HCT116 (cell line): ENCODE measurements at regions not wholly inside any gene's neighbourhood (a gene's known extent, or its start where the extent isn't known, plus 50 kb on each side); places are given as distances from the start of the nearest gene placed in this dataset.

ENCODE experiments used
- ATAC-seq: fragments of 200-7000 bp; cut with Tn5 transposase; 2 replicates; pipeline ENCODE4 v1.9.1; 2020; ENCODE audit warnings: mild to moderate bottlenecking, moderate library complexity
- BruUV-seq: library from RNA; stranded (reverse); fragments of 400-500 nt; replicated peaks from 2 replicates; lab custom pipeline; 2021; lab: Mats Ljungman, UMichigan
- CTCF ChIA-PET: fragments of 300-600 bp; sonication (Branson Sonifier 250); formaldehyde crosslinking; loops from one replicate; lab custom pipeline; 2021; ENCODE audit warnings: antibody characterized with exemption; lab: Charles Lee
- POLR2A ChIA-PET: fragments of 300-600, 350-600 bp; sonication (Branson Sonifier 250); formaldehyde crosslinking; loops from one replicate; lab custom pipeline; 2021; ENCODE audit warnings: antibody characterized with exemption; lab: Charles Lee
- RAD21 ChIA-PET, 2 experiments: fragments of 300-600 bp; sonication (Branson Sonifier 250); formaldehyde crosslinking; loops; one replicate each; lab custom pipeline; 2023; ENCODE audit warnings: low total read pairs in 2 of 2; ENCODE audit not compliant: uncharacterized antibody in 2 of 2, unreplicated experiment in 2 of 2, low non-redundant PET in 1 of 2; lab: Charles Lee
- DNase-seq: peaks from one replicate; pipeline ENCODE4 v3.0.0-alpha.2; 2010; ENCODE audit warnings: low read depth, low spot score
- H2AFZ ChIP-seq: fragments of 200-600 bp; shearing (Covaris generic), sonication (generic); 2 replicates; pipeline ENCODE4 v1.6.1; 2017; ENCODE audit warnings: low read depth, mixed run types, mixed read lengths, antibody characterized with exemption, low read length; ENCODE audit not compliant: poor library complexity, severe bottlenecking
- H3K27ac ChIP-seq: 2 replicates; pipeline ENCODE4 v1.5.1; 2012; ENCODE audit warnings: low read depth, low read length
- H3K27me3 ChIP-seq: fragments of 200-600 bp; sonication (generic); 2 replicates; pipeline ENCODE4 v1.6.1; 2016; ENCODE audit warnings: mixed run types, low read length, mixed read lengths; ENCODE audit not compliant: insufficient read depth
- H3K36me3 ChIP-seq, 2 experiments: fragments of 200-500 bp in 1 of 2; fragments of 200-600 bp in 1 of 2; sonication (Bioruptor generic) in 1 of 2; sonication (generic) in 1 of 2; 2 replicates each; pipeline versions ENCODE4 v1.5.1 to v1.6.1; 2014 to 2016; ENCODE audit warnings: low read length in 2 of 2, inconsistent platforms in 1 of 2, mixed read lengths in 1 of 2, mixed run types in 1 of 2; ENCODE audit not compliant: insufficient read depth in 2 of 2, control insufficient read depth in 1 of 2
- H3K4me1 ChIP-seq, 2 experiments: fragments of 200-600 bp in 1 of 2; sonication (generic) in 1 of 2; 2 replicates each; pipeline versions ENCODE4 v1.5.1 to v1.6.1; 2012 to 2017; ENCODE audit warnings: low read length in 2 of 2, inconsistent platforms in 1 of 2, mild to moderate bottlenecking in 1 of 2, mixed read lengths in 1 of 2, mixed run types in 1 of 2, moderate library complexity in 1 of 2; ENCODE audit not compliant: insufficient read depth in 2 of 2, control insufficient read depth in 1 of 2
- H3K4me2 ChIP-seq: fragments of 200-600 bp; sonication (generic); 2 replicates; pipeline ENCODE4 v1.6.1; 2017; ENCODE audit warnings: mixed run types, low read length, mixed read lengths
- H3K4me3 ChIP-seq, 2 experiments: fragments of 200-600 bp in 1 of 2; sonication (generic) in 1 of 2; replicated peaks in 1 of 2; 2 replicates each; pipeline ENCODE4 v1.5.1; 2011 to 2016; ENCODE audit warnings: low read length in 2 of 2, control low read depth in 1 of 2, low read depth in 1 of 2, mild to moderate bottlenecking in 1 of 2, mixed read lengths in 1 of 2, mixed run types in 1 of 2
- H3K79me2 ChIP-seq: fragments of 200-600 bp; sonication (generic); 2 replicates; pipeline ENCODE4 v1.6.1; 2017; ENCODE audit warnings: mild to moderate bottlenecking, mixed run types, low read length, moderate library complexity, mixed read lengths; ENCODE audit not compliant: insufficient read depth
- H3K9ac ChIP-seq: fragments of 200-600 bp; sonication (generic); 2 replicates; pipeline ENCODE4 v1.6.1; 2016; ENCODE audit warnings: low read length, mixed read lengths
- H3K9me2 ChIP-seq: fragments of 200-600 bp; sonication (generic), shearing (Covaris generic); 2 replicates; pipeline ENCODE4 v1.6.1; 2017; ENCODE audit warnings: mixed run types, mild to moderate bottlenecking, moderate library complexity; ENCODE audit not compliant: insufficient read depth
- H3K9me3 ChIP-seq, 2 experiments: fragments of 200-500 bp in 1 of 2; fragments of 200-600 bp in 1 of 2; sonication (Bioruptor generic) in 1 of 2; sonication (generic) in 1 of 2; 2 replicates each; pipeline ENCODE4 v1.6.1; 2014 to 2017; ENCODE audit warnings: low read length in 2 of 2, mixed read lengths in 2 of 2, inconsistent platforms in 1 of 2, low read depth in 1 of 2, mild to moderate bottlenecking in 1 of 2, mixed run types in 1 of 2, moderate library complexity in 1 of 2; ENCODE audit not compliant: control insufficient read depth in 1 of 2, insufficient read depth in 1 of 2
- H4K20me1 ChIP-seq: fragments of 200-600 bp; sonication (generic), shearing (Covaris generic); 2 replicates; pipeline ENCODE4 v1.6.1; 2017; ENCODE audit warnings: mixed run types, mild to moderate bottlenecking, moderate library complexity; ENCODE audit not compliant: insufficient read depth
- CBX3 ChIP-seq: IDR thresholded peaks from 2 replicates; pipeline ENCODE4 v1.6.1; 2012; ENCODE audit warnings: low read depth
- CEBPB ChIP-seq: IDR thresholded peaks from 2 replicates; pipeline ENCODE4 v1.6.1; 2012; ENCODE audit warnings: low read depth
- EGR1 ChIP-seq: IDR thresholded peaks from 2 replicates; pipeline ENCODE4 v1.6.1; 2012; ENCODE audit warnings: low read depth
- EZH2 ChIP-seq: fragments of 200-600 bp; sonication (generic); IDR thresholded peaks from 2 replicates; pipeline ENCODE4 v1.6.1; 2017; ENCODE audit warnings: antibody characterized with exemption, mixed run types
- EZH2phosphoT487 ChIP-seq: fragments of 200-600 bp; IDR thresholded peaks from 2 replicates; pipeline ENCODE4 v1.6.1; 2018; ENCODE audit warnings: antibody characterized with exemption, borderline replicate concordance
- FOSL1 ChIP-seq: IDR thresholded peaks from 2 replicates; pipeline ENCODE4 v1.6.1; 2012; ENCODE audit warnings: low read depth
- JUND ChIP-seq: IDR thresholded peaks from 2 replicates; pipeline ENCODE4 v1.6.1; 2012
- POLR2A ChIP-seq: IDR thresholded peaks from 2 replicates; pipeline ENCODE4 v1.7.0; 2011; ENCODE audit warnings: borderline replicate concordance; ENCODE audit not compliant: insufficient read depth, insufficient read length; ENCODE audit errors: extremely low read depth
- POLR2AphosphoS5 ChIP-seq: IDR thresholded peaks from 2 replicates; pipeline ENCODE4 v1.6.1; 2011; ENCODE audit warnings: mild to moderate bottlenecking, low read depth, low read length, moderate library complexity
- RAD21 ChIP-seq: IDR thresholded peaks from 2 replicates; pipeline ENCODE4 v1.6.1; 2012; ENCODE audit warnings: low read depth, mild to moderate bottlenecking
- SIN3A ChIP-seq: IDR thresholded peaks from 2 replicates; pipeline ENCODE4 v1.6.1; 2012; ENCODE audit warnings: low read depth
- SP1 ChIP-seq: IDR thresholded peaks from 2 replicates; pipeline ENCODE4 v1.6.1; 2012; ENCODE audit warnings: low read depth
- SRF ChIP-seq: IDR thresholded peaks from 2 replicates; pipeline ENCODE4 v1.6.1; 2012; ENCODE audit warnings: low read depth
- TCF7L2 ChIP-seq: IDR thresholded peaks from 2 replicates; pipeline ENCODE4 v1.7.0; 2011; ENCODE audit warnings: borderline replicate concordance, inconsistent platforms; ENCODE audit not compliant: insufficient read depth, insufficient read length; ENCODE audit errors: extremely low read depth
- YY1 ChIP-seq: IDR thresholded peaks from 2 replicates; pipeline ENCODE4 v1.6.1; 2011; ENCODE audit warnings: low read length, low read depth, moderate library complexity, mild to moderate bottlenecking; ENCODE audit not compliant: insufficient replicate concordance; ENCODE audit errors: extremely low read depth
- intact Hi-C: fragments of 100-400 bp; cut with micrococcal nuclease; formaldehyde crosslinking; loops from 2 replicates; pipeline ENCODE4 v1.10.0; 2022
- TF ChIP-seq, protein P1 (sequence below): IDR thresholded peaks from 2 replicates; pipeline ENCODE4 v1.6.1; 2011; ENCODE audit warnings: mild to moderate bottlenecking, low read length, moderate library complexity; ENCODE audit not compliant: insufficient replicate concordance; ENCODE audit errors: extremely low read depth
- TF ChIP-seq, protein P2 (sequence below): IDR thresholded peaks from 2 replicates; pipeline ENCODE4 v1.6.1; 2012
- TF ChIP-seq, protein P3 (sequence below): IDR thresholded peaks from 2 replicates; pipeline ENCODE4 v1.6.1; 2012
- TF ChIP-seq, protein P4 (sequence below): IDR thresholded peaks from 2 replicates; pipeline ENCODE4 v1.6.1; 2012; ENCODE audit warnings: low read depth

DNA sequence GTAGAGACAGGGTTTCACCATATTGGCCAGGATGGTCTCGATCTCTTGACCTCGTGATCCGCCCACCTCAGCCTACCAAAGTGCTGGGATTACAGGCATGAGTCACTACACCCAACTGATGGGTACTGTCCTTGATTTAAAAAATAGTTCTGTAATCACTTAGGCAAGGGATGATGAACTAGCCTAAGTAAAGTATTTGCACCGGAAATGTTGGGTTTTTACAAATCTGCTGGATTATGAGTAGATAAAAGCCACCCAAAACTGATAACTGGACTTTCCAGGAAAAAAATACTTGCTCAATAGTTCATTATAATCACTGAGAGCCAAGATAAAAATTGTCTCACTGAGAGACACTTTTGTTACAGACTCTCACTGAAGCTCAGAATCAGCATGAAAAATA, 218.0 kb downstream of the WNT5A start:
- Histone ChIP-seq H3K27ac (no peak overlapping the region), H3K4me3 (no peak overlapping the region), H3K4me2 (no peak overlapping the region), H3K4me1 (no peaks in the 10 kb centered on the region), H4K20me1 (no peaks in the 10 kb centered on the region), H3K36me3 (no peaks in the 10 kb centered on the region), H3K9me2 (no peaks in the 10 kb centered on the region), H3K79me2 (no peaks in the 10 kb centered on the region), H3K27me3 (no peaks in the 10 kb centered on the region), H2AFZ (no peak overlapping the region), H3K9ac (no peak overlapping the region), H3K9me3 (peaks cover 0 to 8% of the 10 kb centered on the region in 2 experiments; a peak in 2 of 4 replicates)
- ATAC-seq (no peak), DNase-seq (no peak)
- POLR2A ChIA-PET: no interaction called here
- RAD21 ChIA-PET: no interaction called here
- TF ChIP-seq FOSL1: no peak
- no peak for TF ChIP-seq POLR2AphosphoS5
- TF ChIP-seq RAD21: no peak
- no peak for TF ChIP-seq POLR2A
- no peak for TF ChIP-seq SP1
- no peak for TF ChIP-seq EZH2phosphoT487
- no peak for TF ChIP-seq EGR1
- no peak for TF ChIP-seq SIN3A
- TF ChIP-seq, protein P1, sequence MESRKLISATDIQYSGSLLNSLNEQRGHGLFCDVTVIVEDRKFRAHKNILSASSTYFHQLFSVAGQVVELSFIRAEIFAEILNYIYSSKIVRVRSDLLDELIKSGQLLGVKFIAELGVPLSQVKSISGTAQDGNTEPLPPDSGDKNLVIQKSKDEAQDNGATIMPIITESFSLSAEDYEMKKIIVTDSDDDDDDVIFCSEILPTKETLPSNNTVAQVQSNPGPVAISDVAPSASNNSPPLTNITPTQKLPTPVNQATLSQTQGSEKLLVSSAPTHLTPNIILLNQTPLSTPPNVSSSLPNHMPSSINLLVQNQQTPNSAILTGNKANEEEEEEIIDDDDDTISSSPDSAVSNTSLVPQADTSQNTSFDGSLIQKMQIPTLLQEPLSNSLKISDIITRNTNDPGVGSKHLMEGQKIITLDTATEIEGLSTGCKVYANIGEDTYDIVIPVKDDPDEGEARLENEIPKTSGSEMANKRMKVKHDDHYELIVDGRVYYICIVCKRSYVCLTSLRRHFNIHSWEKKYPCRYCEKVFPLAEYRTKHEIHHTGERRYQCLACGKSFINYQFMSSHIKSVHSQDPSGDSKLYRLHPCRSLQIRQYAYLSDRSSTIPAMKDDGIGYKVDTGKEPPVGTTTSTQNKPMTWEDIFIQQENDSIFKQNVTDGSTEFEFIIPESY: no peak
- TF ChIP-seq CEBPB: no peak
- TF ChIP-seq TCF7L2: no peak
- TF ChIP-seq, protein P2, sequence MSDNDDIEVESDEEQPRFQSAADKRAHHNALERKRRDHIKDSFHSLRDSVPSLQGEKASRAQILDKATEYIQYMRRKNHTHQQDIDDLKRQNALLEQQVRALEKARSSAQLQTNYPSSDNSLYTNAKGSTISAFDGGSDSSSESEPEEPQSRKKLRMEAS: no peak
- TF ChIP-seq, protein P3, sequence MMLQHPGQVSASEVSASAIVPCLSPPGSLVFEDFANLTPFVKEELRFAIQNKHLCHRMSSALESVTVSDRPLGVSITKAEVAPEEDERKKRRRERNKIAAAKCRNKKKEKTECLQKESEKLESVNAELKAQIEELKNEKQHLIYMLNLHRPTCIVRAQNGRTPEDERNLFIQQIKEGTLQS: no peak
- TF ChIP-seq YY1: no peak
- TF ChIP-seq CBX3: no peak
- no peak for TF ChIP-seq JUND
- TF ChIP-seq EZH2: no peak
- no peak for TF ChIP-seq SRF
- TF ChIP-seq, protein P4, sequence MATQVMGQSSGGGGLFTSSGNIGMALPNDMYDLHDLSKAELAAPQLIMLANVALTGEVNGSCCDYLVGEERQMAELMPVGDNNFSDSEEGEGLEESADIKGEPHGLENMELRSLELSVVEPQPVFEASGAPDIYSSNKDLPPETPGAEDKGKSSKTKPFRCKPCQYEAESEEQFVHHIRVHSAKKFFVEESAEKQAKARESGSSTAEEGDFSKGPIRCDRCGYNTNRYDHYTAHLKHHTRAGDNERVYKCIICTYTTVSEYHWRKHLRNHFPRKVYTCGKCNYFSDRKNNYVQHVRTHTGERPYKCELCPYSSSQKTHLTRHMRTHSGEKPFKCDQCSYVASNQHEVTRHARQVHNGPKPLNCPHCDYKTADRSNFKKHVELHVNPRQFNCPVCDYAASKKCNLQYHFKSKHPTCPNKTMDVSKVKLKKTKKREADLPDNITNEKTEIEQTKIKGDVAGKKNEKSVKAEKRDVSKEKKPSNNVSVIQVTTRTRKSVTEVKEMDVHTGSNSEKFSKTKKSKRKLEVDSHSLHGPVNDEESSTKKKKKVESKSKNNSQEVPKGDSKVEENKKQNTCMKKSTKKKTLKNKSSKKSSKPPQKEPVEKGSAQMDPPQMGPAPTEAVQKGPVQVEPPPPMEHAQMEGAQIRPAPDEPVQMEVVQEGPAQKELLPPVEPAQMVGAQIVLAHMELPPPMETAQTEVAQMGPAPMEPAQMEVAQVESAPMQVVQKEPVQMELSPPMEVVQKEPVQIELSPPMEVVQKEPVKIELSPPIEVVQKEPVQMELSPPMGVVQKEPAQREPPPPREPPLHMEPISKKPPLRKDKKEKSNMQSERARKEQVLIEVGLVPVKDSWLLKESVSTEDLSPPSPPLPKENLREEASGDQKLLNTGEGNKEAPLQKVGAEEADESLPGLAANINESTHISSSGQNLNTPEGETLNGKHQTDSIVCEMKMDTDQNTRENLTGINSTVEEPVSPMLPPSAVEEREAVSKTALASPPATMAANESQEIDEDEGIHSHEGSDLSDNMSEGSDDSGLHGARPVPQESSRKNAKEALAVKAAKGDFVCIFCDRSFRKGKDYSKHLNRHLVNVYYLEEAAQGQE: no peak
- intact Hi-C loops: no loop called here
- BruUV-seq: no TSS peak
- CTCF ChIA-PET: no interaction called here
